GM21737 (cell line): ENCODE measurements at regions not wholly inside any gene's neighbourhood (a gene's known extent, or its start where the extent isn't known, plus 50 kb on each side); places are given as distances from the start of the nearest gene placed in this dataset.
"Not testable (repeated sequence)": the region's sequence is repeated elsewhere in the genome, so short reads cannot be mapped to it uniquely, and the experiment has no call there.

Experiments used
- ATAC-seq: cut with Tn5 transposase; IDR thresholded peaks from one replicate; pipeline ENCODE4 v1.9.1; 2021; ENCODE audit warnings: mild to moderate bottlenecking, moderate library complexity; ENCODE audit not compliant: unreplicated experiment

DNA sequence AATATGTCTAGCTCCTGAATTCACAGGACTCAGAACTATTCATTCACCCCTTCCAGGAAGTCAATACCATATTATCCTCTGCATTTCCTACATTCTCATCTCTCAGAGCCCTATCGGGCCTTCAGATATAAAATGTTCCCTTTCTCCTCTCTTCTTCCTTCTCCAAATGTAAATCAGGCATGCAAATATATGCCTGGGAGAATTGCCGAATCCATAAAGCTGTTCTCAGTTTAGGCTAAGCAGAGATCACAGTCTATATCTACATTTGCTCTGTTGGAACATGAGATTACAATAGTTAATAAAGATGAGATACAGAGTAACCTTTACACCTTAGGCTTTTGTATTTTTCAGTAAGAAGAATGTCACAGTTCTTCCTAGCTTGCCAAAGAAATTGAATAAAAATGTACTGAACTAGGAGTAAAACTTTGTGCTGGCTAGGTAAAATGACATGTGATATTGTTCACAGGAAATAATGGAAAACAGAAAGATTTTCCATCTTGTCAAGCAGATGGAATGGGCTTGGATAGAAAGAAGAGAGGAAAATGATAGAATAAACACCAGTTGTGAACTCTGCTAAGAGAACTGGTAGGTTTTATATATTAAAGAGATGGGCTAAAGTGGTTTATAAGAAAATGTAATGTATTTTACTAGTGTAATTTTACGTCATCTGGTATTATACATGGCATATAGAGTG lies 161.5 kb downstream of the NRIP1 start:
- no peak for ATAC-seq

DNA sequence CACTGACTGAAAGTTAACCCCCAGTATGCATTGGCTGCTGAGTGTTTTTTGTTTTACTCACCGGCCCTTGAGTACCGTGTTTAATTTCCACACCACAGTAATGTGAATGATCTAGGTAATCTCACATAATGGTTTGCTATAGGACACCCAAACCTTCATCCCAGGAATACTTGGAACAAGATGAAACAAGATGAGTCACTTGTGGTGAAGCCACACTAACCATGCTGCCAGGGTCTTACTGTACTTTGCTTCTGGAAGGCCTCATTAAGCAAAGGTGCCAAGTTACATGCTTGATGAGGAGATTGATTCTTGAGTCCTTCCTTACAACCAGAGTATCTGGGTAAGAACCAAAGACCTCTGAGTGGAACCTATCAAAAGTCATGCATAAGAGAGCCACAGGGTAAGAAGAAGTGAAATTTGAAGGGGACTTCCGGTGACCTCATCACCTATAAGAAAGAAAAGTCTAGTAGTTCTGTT lies 163.3 kb downstream of the NRIP1 start:
- ATAC-seq = no peak

DNA sequence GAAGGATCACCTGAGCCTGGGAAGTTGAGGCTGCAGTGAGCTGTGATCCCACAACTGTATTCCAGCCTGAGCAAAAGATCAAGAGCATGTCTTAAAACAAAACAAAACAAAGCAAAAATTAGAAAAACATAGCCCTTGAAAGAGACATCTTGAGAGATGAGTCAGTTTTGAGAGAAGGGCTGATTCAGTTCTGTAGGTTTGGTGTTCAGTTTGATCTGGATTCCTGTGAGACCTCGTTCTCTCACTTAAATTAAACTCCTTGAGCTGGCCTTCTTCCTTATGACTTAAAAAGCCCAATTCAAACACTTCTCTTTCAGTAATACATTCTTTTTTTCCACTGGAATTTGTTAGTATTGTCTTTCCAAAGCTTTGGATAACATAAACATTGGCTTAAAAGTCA lies 164.2 kb downstream of the NRIP1 start:
- no peak for ATAC-seq

DNA sequence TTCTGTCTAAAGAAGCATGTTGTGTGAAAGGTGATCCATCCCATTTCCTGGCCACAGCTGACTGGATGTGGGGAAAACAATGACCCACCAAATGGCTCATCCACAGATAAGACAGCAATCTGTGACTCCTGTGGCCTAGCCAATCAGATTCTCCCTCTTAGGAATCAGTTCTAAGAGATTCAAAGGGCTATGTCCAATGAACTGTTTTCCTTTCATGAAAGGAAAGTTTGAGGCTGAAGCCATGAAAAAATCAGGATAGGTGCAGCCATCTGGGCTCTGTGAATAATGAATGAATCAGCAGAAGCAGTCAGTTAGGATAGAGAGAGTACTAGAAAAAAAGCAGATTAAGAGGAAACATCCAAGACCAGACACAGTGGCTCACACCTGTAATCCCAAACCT lies 164.7 kb downstream of the NRIP1 start:
- no peak for ATAC-seq

DNA sequence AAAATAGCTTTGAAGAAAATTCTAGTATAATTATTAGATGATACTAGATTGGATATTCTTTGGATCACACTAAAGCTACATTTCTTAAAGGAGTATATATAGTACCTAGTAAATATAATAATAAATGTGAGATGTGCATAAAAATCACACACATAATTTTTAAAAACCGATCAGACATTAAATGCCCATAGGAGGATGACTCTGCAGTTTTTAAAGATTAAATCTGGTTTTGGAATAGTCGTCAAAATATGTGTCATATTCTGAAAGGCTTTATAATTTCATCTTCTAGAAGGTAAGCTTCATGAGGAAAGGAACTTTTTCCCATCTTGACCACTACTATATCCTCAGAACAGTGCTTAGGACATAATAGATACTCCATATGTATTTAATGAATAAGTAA lies 169.0 kb downstream of the NRIP1 start:
- ATAC-seq = no peak

DNA sequence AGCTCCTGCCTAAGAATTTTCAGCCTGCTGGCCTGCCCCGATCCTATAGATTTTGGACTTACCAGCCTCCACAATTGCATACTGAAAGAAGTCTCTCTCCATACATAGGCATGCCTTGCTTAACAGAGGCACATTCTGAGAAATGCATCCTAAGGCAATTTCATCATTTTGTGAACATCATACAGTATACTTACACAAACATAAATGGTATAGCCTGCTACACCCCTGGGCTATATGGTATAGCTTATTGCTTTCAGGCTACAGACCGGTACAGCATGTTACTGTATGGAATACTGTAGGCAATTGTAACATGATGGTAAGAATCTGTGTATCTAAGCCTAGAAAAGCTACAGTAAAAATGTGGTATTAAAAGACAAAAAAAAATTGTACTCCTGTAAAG lies 174.7 kb downstream of the NRIP1 start:
- ATAC-seq = no peak

DNA sequence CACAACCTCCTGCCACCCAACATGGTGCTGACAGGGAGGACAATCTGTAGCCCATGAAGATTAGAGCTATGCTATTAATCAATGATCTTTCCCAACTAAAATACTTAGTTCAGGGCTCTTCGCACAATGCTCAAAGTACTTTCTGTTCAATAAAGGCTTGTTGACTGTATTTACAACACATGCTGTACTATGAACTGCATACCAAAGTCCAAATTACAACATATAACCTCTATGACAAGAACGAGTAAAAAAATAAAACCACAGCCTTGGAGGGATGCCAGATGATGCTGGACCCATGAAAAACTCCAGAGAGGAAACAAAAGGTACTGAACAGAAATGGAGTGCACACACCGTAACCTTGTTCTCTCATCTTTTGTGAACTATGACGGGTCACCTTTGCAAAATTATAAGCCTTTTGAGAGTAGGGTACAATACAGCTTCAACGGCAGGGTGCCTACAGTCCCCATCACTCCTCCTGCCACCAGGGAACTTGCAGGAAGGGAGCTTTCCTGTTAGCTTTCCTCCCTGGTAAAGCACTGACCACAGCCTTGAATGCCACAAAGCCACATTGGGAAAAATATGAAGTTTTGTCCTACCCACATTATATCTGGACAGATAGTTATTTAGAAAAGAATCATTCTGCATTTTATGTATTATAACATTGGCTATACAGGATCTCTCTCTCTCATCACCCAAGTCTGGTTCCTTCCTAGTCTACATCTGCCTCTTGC lies 175.6 kb downstream of the NRIP1 start:
- ATAC-seq = no peak

DNA sequence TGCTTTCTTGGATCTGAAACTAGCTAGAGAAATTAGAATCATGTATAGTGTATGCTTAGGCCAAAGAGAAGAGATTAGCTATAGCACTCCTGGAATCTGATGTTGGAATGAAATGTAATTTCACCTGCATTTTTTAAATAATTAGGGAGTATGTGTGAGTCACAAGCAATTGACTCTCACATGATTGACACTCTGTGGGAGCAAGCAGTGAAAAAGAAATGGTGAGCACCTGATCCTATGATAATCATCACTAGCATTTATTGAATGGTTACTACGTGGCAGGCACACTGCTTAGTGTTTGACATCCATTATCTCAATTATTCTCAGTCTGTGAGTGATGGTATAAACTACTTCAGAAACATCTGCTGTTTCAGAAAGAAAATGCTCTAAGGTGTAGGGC lies 176.6 kb downstream of the NRIP1 start:
- ATAC-seq = no peak

DNA sequence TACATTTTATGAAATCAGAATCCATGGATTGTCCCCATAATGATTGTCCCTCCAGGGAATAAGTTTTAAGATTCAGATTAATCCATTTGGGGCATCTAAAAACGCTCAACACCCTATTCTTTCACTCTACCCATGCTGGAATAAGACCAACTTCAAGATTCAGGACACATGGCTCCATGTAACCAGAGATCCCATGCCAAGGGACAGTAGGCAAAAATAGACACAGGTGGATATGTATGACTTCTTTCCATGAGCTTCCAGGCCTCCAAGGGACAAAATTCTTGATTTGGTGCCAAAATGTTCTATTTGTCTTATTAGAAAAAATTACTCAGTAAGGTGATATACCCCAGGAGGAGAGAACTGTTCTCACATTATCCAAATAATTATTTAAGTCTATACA lies 178.8 kb downstream of the NRIP1 start:
- ATAC-seq = no peak

DNA sequence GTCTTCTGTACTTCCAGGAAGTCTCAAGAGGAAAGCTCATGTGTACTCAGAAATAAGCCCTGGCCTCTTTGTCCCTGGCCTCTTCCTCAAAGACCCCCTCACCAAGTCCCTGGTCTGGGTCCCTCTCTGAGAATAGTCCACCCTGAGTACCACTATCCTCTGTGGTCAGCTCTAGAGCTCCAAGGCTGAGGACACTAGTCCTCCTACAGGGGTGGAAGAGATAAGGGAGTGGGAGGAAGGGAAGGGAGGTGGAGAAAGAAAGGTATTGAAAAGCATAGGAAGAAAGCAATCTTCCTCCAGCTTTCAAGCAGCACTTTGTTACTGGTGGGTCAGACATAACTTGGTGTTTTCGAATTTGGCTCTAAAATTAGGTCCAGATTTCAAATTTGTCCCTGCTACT lies 181.4 kb downstream of the NRIP1 start:
- ATAC-seq = no peak

DNA sequence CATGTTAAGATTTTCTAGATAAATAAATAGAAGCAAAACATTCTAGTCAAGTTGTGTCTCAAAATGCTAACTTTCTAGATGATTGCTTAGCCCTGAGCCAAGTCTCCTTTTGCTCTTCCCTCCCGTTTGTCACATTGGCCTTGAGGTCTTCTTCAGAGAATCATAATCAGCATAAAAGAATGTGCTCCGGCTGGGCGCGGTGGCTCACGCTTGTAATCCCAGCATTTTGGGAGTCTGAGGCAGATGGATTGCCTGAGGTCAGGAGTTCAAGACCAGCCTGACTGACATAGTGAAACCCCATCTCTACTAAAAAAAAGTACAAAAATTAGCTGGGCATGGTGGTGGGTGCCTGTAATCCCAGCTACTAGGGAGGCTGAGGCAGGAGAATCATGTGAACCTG lies 182.3 kb downstream of the NRIP1 start:
- ATAC-seq = not testable (repeated sequence)

DNA sequence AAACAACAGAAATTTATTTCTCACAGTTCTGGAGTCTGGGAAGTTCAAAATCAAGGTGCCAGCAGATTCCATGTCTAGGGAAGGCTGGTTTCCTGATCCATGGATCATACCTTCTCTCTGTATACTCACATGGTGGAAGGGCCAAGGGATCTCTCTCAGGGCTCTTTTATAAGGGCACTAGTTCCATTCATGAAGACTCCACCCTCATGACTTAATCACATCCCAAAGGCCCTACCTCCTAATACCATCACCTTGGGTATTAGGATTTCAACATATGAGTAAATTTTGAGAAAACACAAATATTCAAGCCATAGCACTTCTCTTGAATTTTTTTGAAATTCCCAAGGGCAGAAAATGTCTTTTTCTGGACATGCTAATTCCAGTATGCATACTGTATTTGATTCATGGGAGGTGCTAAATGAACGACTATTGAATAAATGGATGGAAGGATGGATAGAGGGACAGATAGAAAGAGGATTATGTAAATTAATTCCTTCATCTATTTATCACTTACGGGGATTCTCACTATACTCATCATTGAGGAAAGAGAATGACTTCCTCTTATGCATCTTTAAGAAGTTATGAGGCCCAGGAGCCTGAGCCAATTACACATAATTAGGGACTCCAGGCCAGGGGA lies 182.8 kb downstream of the NRIP1 start:
- no peak for ATAC-seq

DNA sequence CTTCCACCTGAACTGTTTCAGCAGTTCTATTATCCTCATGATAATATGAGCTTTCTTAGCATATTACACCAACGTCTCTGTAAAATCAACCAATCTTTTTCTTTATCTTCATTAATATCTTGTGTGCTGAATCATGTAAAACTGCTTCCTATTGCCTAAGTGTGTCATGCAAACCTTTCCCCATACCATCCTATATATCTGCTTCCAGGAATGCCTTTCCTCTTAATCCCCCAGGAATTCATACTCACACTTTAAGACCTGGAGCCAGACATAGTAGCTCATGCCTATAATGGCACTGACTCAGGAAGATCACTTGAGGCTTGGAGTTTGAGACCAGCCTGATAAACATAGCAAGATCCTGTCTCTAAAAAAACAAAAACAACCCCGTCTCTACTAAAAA lies 183.9 kb downstream of the NRIP1 start:
- ATAC-seq = no peak

DNA sequence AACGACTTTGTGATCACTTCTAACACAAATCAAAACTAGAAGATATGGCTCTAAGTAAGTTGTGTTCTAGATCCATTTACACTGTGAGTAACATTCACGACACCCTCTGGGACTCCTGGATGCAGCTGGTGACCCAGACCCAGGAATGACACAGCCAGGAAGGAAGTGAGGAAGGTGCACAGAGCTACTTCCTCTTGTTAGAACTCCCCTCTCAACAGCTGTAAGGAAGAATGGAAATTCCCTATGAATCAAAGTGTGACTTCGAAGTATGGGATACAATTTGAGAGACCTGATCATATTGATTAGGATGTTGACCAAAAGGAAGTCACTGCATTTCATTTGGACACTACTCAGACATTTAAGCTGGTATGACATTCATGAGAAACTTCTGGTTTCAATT lies 185.3 kb downstream of the NRIP1 start:
- no peak for ATAC-seq

DNA sequence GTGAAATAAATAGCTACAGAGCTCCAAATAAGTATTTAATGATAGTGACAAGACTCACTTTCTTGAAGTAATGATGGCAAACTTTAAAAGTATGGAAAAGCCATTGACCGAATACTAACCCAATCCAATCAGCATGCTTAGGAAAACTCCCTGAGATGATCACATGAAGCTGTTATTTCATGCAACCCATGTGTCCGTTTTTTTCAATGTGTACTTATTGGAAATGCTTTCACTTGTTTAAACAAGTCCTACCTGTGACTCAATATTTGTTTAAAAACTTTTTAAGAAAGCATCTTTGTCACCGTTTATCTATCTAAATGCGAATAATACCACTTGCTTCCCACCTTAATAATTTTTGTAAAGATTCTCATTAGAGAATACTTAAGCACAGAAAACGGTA lies 185.8 kb downstream of the NRIP1 start:
- no peak for ATAC-seq

DNA sequence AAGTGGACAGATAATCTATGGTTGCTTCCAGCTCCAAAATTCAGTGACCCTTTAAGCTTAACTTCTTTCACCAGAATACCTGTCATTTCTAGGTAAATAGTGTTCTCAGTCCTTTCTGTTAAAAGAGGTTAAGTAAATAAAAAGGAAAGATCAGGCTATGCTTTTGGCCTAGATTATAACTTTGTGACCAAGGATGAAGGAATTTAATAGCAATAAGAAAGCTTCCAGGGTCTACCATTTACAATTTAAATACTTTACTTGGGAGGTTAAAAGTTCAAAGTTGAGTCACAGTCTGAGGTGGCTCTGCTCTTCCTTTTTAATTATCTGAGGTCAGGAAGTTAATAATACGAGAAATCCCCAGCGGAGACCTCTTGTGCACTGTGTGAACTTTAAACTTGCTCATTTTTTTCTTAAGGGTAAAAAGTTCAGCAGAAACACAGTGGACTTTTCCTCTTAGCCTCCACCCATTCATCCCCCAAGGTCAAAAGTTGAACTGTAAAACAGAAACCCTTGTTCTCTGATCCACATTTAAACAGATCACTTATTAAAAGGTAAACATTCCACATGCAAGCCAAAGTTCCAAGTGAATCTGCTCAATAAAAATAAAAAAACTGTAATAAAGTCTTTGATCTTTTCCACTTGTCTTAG lies 187.1 kb downstream of the NRIP1 start:
- no peak for ATAC-seq

DNA sequence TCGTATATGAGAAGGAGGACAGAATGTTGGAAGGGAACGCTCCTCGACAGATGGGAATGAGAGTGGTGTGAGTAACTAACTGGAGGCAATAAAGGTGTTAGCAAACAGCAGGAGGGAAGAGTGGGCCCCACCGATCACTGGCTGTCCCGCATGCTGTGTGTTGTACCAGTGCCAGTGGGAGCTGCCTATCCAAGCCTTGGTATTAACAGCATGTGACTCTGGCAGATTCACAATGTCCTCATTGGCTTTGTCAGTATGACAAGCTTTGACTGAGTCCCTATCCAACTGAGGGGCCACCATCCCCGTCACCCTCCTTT lies 188.3 kb downstream of the NRIP1 start:
- ATAC-seq = no peak

DNA sequence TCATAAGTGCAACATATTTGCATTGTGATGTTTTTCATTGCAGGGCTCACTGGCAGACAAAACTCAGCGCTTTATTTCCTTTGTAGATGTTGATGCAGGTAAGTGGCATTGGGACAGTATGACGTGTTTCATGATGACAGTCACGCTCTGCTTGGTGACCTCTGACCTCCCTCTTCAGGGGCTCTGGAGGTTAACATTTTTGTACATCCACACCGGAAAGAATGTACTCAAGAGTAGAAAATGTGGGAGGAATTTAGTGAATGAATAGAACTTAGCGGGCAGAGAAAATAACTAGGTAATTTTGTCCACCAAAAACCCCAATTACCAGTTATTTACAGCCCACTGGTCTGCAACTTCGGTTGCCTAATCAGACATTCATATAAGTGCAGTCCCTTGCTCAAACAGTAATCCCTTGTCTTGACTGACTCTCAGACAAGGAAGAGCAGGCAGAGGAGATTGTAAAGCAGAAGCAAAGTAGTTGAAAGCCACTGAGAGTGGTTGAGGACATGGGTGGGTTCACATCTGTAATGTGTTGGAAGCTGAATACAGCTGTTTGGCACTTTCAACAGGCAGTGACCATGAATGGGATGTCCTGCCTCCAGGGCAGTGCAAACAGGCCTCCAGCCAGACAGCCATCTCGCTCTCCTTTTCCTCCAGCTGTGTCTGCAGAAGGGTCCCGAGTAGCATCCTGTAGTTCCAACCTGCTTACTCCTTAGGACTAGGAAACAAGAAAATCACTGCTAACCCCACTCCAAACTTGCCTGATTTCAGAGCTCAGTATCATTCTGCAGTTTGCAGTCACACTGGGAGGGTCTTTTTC lies 188.9 kb downstream of the NRIP1 start:
- peak; percentile 63 for ATAC-seq

DNA sequence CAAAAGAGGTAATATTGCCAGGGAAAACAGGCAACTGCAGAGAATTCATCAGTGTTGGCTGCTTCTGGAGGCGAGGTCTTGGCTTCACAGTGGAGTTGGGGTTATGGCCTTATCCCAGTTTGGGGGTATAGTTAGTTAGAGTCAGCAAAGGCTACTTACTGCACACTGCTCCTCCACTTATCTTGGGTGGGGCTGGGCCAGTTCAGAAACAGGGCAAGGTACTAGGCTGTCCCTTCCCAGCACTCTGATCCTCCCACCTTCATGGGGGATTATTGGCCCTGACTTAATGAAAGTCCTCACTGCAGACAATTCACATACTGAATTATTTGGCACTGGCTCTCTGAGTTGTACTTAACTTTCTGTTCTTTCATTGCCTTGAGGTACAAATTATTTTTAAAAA lies 189.6 kb downstream of the NRIP1 start:
- no peak for ATAC-seq

DNA sequence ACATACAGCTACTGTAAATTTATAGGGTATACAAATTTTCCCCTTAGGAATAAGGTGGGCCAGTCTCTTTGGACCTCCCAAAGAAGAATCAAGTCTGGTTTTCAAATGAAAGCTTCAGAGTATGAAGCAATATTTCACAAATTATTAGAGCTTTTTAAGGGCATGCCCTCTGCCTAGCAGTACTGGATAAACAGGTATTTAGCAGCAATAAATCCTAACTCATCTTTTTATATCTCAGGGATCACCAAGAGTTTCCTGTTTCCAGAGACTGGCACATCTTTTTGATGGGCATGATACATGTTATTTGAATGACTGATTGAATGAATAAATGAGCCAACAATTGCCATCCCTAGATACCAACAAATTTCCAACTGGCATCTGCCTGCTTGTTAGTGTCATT lies 190.4 kb downstream of the NRIP1 start:
- ATAC-seq = no peak

DNA sequence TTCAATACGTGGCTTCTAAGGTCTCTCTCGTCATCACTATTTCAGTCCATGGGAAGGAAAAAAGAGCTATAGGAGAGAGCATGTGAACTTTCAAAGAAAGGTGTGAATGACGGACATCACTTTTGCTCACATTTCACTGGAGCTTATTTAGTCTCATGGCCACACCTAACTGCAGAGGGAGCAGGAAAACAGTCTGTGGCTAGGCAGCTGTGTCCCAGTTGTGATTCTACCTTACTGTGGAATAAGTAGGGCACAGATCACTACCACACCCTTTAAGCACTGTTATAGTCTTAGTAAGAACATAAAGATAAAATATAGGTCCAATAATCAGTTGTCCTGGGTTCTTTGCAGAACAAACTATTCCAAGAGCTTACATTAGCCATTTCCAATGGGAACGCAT lies 192.9 kb downstream of the NRIP1 start:
- ATAC-seq = no peak
